ENCODE measurements at regions not wholly inside any gene's neighbourhood (a gene's known extent, or its start where the extent isn't known, plus 50 kb on each side); places are given as distances from the start of the nearest gene placed in this dataset.
A peak's percentile ranks its signal among the peaks of the same experiment; 100 is the strongest.
"Not testable (repeated sequence)": the region's sequence is repeated elsewhere in the genome, so short reads cannot be mapped to it uniquely, and the experiment has no call there.

- DNase-seq (no peak), ATAC-seq (peak; percentile 87 to 90)
- intact Hi-C loops (cut with DNase I): loop anchor here (2.0 to 10.0 kb wide), 5 partner anchors 311 to 539 kb away; partner anchors contain the start of gene LRIG1 (in 1 of the 2)
Measured at GRCh38 chr3:66816090-66816761, 181.9 kb upstream of the KBTBD8 start.

- DNase-seq: no peak
- ATAC-seq: no peak
- intact Hi-C loops (cut with DNase I): loop anchor here (2.0 to 10.0 kb wide), 5 partner anchors 313 to 541 kb away; partner anchors contain the start of gene LRIG1 (in 1 of the 2)
Measured at GRCh38 chr3:66817951-66818557, 180.1 kb upstream of the KBTBD8 start.

GRCh38 chr3:66819993-66820501 lies 178.1 kb upstream of the KBTBD8 start:
- no peak for DNase-seq
- intact Hi-C loops (cut with DNase I): loop anchor here (5.0 to 10.0 kb wide), 5 partner anchors 315 to 565 kb away; partner anchors contain the start of gene LRIG1 (in 1 of the 2)
- no peak for ATAC-seq

- peak; percentile 34 for DNase-seq
Measured at GRCh38 chr3:66822186-66823008, 175.7 kb upstream of the KBTBD8 start.

GRCh38 chr3:66823009-66823397 lies 175.1 kb upstream of the KBTBD8 start:
- peak in 1 of 2 donors; percentile 56 for ATAC-seq
- intact Hi-C loops (cut with DNase I): loop anchor here (5.0 to 10.0 kb wide), 2 partner anchors 566 to 568 kb away; no protein-coding TSS in a partner anchor
- no peak for DNase-seq

More at GRCh38 chr3:66822186-66823008, 175.7 kb upstream of the KBTBD8 start:
- peak; percentile 66 to 81 for ATAC-seq
- intact Hi-C loops (cut with DNase I): loop anchor here (5.0 to 10.0 kb wide), 2 partner anchors 565 to 568 kb away; no protein-coding TSS in a partner anchor

- ATAC-seq (no peak), DNase-seq (no peak)
- intact Hi-C loops (cut with DNase I): loop anchor here (5.0 to 10.0 kb wide), 2 partner anchors 566 to 569 kb away; no protein-coding TSS in a partner anchor
Measured at GRCh38 chr3:66823532-66823931, 174.6 kb upstream of the KBTBD8 start.

- ATAC-seq: no peak
- DNase-seq: no peak
- intact Hi-C loops (cut with DNase I): loop anchor here in 1 of 2 donors (10.0 kb wide), 1 partner anchor 571 kb away; no protein-coding TSS in a partner anchor
Measured at GRCh38 chr3:66825375-66825774, 172.7 kb upstream of the KBTBD8 start.

- DNase-seq: no peak
- intact Hi-C loops (cut with DNase I): loop anchor here in 1 of 2 donors (10.0 kb wide), 1 partner anchor 573 kb away; no protein-coding TSS in a partner anchor
- no peak for ATAC-seq
Measured at GRCh38 chr3:66827726-66828125, 170.4 kb upstream of the KBTBD8 start.

GRCh38 chr3:66828303-66828702 lies 169.8 kb upstream of the KBTBD8 start:
- no peak for ATAC-seq
- DNase-seq: no peak
- intact Hi-C loops (cut with DNase I): loop anchor here in 1 of 2 donors (10.0 kb wide), 1 partner anchor 574 kb away; no protein-coding TSS in a partner anchor

- ATAC-seq: no peak
- intact Hi-C loops (cut with DNase I): no loop called here
- no peak for DNase-seq
Measured at GRCh38 chr3:66830301-66830700, 167.8 kb upstream of the KBTBD8 start.

- ATAC-seq (no peak), DNase-seq (no peak)
- intact Hi-C loops (cut with DNase I): no loop called here
Measured at GRCh38 chr3:66831931-66832330, 166.2 kb upstream of the KBTBD8 start.

- DNase-seq: no peak
- ATAC-seq: no peak
- intact Hi-C loops (cut with DNase I): no loop called here
Measured at GRCh38 chr3:66836363-66837152, 161.5 kb upstream of the KBTBD8 start.

GRCh38 chr3:66838704-66839103 lies 159.4 kb upstream of the KBTBD8 start:
- ATAC-seq (no peak), DNase-seq (no peak)
- intact Hi-C loops (cut with DNase I): no loop called here

GRCh38 chr3:66839508-66839907 lies 158.6 kb upstream of the KBTBD8 start:
- no peak for ATAC-seq
- intact Hi-C loops (cut with DNase I): no loop called here
- no peak for DNase-seq

GRCh38 chr3:66842761-66843464 lies 155.2 kb upstream of the KBTBD8 start:
- ATAC-seq; DNase-seq; intact Hi-C loops (cut with DNase I): not testable (repeated sequence)

GRCh38 chr3:66851894-66852613 lies 146.1 kb upstream of the KBTBD8 start:
- ATAC-seq (no peak), DNase-seq (no peak)
- intact Hi-C loops (cut with DNase I): no loop called here

- ATAC-seq: no peak
- no peak for DNase-seq
- intact Hi-C loops (cut with DNase I): no loop called here
Measured at GRCh38 chr3:66854601-66855151, 143.4 kb upstream of the KBTBD8 start.

Measured in left cardiac atrium (tissue), 4 donors.